Hematopoietic multipotent progenitor cell treated with erythropoietin and hydrocortisone succinate and interleukin-3 and kit ligand, for 4 days (in vitro differentiated cells): ENCODE measurements at regions not wholly inside any gene's neighbourhood (a gene's known extent, or its start where the extent isn't known, plus 50 kb on each side); places are given as distances from the start of the nearest gene placed in this dataset.

ENCODE experiments used
- DNase-seq: peaks from one replicate; pipeline ENCODE4 v3.0.0-alpha.2; 2015

- DNase-seq = no peak
Measured at GRCh38 chr16:74232806-74233465, 63.7 kb upstream of the PSMD7 start.

DNA sequence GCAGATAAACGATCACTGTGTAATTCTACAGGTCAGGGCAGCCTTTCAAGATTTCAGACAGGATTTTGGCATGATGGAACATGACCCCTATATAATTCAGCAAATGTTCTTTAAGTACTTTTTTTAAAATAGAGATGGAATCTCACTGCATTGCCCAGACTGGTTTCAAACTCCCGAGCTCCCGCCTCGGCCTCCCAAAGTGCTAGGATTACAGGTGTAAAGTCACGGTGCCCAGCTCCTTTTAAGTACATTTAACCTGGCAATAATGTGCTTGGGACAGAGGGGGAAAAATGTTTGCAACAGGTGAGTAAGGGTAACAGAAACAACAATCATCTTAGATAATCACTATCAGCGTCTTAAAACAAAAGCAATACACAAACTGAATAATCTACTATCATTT is 66.5 kb upstream of the PSMD7 start:
- DNase-seq = no peak

GRCh38 chr16:74226338-74226954 is 70.2 kb upstream of the PSMD7 start:
- peak; percentile 35 for DNase-seq

DNA sequence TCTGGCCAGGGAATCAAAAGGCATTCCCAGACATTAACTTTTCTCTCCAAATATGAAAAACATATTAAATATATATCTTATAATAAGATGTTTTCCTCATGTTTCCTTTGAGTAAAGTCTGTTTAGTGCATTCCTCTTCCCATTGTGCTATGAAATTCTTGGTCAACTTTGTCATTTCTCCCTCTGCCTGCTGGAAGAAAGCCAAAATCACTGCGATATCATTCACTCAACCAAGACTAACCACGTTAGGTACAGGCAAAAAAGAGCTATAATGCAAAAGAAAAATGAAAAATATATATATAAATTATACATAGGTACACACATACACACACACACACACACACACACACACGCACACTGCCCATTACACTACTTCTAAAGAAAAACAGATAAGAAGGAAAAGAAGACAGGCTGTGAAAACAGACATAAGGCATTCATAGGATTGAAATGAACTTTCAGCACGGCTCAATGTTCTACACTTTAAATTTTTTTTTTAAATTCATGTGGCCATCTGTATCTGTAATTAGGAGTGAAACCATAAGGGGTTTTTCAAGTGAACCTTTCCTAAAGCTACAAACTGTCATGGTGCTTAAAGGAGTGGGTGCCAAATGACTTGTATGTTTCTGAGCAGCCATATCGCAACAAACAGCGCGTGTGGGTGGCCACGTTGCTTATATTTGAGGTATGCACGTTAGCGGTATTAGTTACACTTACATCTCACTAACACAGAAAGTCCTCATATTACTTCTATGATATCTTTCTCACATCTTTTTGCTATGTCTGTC is 71.6 kb upstream of the PSMD7 start:
- DNase-seq = no peak

GRCh38 chr16:74221828-74222227 is 74.8 kb upstream of the PSMD7 start:
- DNase-seq = no peak

GRCh38 chr16:74219706-74220105 is 76.9 kb upstream of the PSMD7 start:
- DNase-seq = no peak

- no peak for DNase-seq
Measured at GRCh38 chr16:74218871-74219270, 77.7 kb upstream of the PSMD7 start.

GRCh38 chr16:74216319-74216718 is 80.3 kb upstream of the PSMD7 start:
- no peak for DNase-seq

- no peak for DNase-seq
Measured at GRCh38 chr16:74215249-74215648, 81.4 kb upstream of the PSMD7 start.

DNA sequence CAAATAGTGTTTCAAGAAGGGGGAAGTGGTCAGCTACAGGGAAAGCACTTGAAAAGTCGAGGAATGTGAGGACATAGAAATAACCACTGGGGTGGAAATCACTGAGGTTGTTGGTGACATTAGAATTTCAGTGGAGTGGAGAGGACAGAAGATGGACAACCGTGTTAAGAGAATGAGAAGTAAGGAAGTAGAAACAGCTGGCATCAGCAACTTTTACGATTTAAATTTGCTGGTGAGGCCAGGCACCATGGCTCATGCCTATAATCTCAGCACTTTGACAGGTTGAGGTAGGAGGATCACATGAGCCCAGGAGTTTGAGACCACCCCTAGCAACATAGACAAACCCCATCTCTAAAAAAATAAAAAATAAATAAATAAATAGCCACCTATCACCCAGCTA is 83.2 kb upstream of the PSMD7 start:
- DNase-seq = no peak

DNA sequence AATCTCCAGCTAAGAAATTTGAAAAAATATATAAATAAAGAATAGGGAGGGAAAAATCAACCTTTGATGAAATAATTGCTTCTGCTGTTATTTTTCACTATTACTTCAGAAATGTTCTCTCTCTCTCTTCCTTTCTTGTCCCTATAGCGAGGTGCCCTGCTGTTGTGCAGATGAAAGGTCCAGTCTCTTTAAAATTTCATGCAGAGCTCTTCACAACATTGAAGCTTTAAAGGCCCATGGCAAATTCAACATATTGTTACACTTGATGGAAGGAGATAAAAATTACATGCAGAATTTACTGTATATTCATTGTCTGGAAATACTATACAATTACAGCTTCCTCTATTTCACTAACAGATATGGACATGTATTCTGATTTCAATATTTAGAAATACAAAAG is 86.4 kb upstream of the PSMD7 start:
- DNase-seq = no peak

DNA sequence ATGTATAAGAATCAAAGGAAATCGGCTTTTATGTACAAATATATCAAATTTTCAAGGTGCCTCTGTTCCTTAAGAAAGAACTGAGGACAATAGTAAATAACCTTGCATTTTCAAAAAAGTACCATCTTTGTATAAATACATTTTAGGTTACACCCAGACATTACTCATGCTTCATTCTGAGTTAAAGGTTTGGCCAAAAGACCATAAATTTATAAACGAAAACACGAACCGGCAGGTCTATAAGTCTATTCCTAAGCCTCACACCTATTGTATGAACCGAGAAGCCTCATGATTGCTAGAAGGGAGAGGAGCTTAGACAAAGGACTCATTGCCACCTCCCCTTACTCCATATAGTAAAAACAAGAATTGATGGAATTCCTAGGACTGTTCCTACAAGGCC is 94.6 kb upstream of the PSMD7 start:
- no peak for DNase-seq

- DNase-seq = no peak
Measured at GRCh38 chr16:74201576-74201975, 95.0 kb upstream of the PSMD7 start.

- DNase-seq = no peak
Measured at GRCh38 chr16:74200921-74201320, 95.7 kb upstream of the PSMD7 start.

DNA sequence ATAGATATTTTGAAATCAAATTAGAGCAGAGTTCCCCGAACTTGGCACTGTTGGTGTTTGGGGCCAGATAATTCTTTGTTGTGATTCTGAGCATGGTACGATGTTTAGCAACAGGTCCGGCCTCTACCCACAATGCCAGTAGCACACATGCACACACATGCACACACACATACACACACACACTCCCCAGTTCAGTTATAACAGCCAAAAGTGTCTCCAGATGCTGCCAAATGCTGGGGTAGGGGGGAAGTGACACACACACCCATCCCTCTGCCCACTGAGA is 96.8 kb upstream of the PSMD7 start:
- DNase-seq = no peak

DNA sequence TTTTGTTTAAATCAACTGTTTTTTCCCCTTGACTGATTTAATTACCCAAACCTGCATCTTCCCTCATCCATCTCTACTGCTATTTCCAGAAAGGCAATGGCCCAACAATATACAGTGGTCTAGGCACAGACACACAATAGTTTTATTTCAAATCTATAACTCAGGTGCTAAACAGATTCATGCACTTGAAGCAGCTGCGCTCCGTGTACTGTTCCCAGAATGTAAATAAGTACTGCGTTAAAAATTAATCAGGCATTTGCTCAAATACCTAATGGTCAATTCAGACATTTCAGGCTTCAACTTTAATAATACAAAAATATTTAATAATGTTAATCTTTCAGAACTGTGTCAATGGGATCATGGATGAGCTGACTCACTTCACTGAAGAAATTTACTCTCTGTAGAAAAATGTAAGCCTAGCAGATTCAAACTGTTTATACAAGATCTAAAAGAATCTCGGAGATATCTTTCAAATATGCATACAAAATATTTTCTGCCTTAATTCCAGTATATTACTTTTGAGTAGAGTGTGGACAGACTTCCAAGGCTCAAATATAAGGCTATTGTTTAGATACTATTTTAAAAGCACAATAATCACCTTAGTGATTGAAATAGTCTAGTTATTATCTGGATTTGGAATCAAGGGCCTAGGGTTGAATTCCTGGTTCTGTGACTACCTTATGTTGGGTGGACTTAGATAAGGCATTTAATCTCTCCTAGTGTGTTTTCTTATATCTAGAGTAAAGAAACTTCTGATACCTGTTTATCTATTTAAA is 97.4 kb upstream of the PSMD7 start:
- no peak for DNase-seq

DNA sequence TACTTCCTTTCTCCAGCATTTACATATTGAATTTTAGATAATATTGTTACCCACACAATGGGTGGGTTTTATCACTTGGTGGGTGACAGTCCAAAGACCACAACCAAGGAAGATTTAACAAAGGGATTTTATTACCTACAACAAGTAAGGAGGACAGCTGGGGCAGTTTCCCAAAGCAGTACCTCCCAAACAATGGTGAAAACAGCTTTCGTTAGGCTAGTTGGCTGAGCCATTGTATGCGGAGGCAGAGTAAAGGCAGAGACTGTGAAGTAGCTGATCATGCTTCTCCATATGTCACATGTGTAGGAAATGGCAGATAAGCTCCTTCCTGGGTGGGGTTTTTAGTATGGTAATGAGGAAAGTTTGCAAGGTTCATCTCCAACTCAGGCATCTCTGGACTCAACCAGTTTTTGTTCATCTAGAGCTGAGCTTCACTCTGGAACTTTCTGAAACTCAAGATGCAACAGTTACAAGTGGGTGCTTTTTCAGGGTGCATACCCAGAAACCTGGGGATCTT is 104.3 kb upstream of the PSMD7 start:
- DNase-seq = no peak

DNA sequence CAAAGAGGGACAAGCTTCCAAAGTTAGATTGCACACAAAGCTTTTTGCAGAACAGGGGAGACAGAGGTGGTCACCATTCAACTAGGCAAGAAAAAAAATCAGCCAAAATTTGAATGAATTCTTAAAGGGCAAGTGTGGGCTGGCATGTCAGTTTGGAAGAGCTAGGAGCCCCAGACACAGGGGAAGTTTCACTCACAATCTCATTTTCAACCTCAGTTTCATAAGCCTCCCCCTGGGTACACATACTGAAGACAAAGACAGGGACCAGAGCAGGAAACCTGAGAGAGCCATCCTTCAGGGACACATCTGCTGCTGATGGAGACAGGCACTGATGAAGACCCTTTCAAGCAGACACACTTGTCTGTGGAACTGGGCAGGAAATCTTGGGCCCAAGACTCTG is 106.3 kb upstream of the PSMD7 start:
- no peak for DNase-seq

DNA sequence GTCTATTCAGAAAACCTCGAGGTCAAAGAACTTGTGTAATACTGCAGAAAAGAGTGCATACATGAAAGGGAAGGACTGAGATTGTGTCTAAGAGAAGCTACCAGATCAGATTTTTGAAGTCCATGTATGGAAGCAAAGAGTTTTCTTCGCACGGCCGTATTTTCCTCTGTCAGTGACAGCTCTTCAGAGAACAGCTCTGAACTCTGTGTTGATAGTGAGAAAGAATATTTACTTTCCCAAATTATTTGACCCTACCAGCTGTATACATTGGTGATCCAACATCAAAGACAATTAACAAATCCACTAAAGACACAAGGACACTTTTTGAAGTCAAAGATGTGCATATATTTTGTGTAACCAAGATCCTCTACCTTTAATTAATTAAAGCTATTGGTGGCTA is 107.8 kb upstream of the PSMD7 start:
- no peak for DNase-seq

DNA sequence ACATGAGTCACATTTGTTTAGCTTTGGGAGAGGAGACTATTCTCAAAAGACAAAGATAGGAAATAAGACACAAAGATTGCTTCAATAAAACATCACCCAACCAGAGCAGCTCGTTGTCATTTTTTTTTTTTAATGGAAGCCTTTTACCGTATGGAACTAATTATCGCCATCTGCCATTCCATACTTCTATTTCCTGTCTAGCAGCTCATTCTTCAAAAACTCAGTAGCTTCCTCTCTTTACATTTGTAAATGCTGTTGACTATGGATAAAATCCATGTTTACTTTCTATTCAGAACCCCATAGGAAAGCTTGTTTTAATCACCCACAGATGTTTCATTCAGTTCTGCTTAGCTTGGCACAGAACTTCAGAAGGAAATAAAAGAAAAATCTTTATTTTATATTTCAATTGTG is 110.0 kb upstream of the PSMD7 start:
- DNase-seq = no peak

DNA sequence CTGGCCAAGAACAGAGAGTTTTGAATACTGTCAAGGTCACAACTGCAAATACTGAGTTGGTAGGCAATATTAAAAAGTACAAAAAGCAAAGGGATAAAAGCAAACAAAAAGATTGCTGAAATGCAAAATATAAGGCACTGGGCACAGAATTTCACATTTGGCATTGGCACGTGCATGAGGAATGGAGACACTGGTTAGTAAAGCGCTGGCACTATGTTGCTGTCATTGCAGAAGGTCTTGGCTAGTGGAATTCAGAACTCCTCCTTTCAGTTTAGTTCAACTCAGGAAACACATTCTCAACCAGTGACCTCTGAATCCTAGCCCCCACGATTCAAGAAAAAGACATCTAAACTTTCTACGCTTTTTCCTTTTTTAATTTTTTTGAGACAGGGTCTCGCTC is 111.8 kb upstream of the PSMD7 start:
- no peak for DNase-seq

GRCh38 chr16:74183601-74184360 is 112.8 kb upstream of the PSMD7 start:
- DNase-seq = no peak
